Hepatocyte (in vitro differentiated cells): ENCODE measurements at regions not wholly inside any gene's neighbourhood (a gene's known extent, or its start where the extent isn't known, plus 50 kb on each side); places are given as distances from the start of the nearest gene placed in this dataset.

Source experiments
- DNase-seq: peaks from one replicate; pipeline ENCODE4 v3.0.0-alpha.2; 2016; ENCODE audit warnings: low spot score
- H2AFZ ChIP-seq: fragments of 200-600 bp; sonication (generic); 2 replicates; pipeline ENCODE4 v1.6.0; 2016; ENCODE audit warnings: antibody characterized with exemption, mild to moderate bottlenecking
- H3K27ac ChIP-seq: fragments of 200-600 bp; sonication (generic); 2 replicates; pipeline ENCODE4 v1.5.1; 2016; ENCODE audit warnings: mild to moderate bottlenecking
- H3K27me3 ChIP-seq: fragments of 200-600 bp; sonication (generic); 2 replicates; pipeline ENCODE4 v1.6.1; 2016
- H3K36me3 ChIP-seq: fragments of 200-600 bp; sonication (generic); replicated peaks from 2 replicates; pipeline ENCODE4 v1.5.1; 2016; ENCODE audit warnings: low read depth; ENCODE audit not compliant: insufficient read depth
- H3K4me1 ChIP-seq: fragments of 200-600 bp; sonication (generic); 2 replicates; pipeline ENCODE4 v1.5.1; 2016; ENCODE audit warnings: mild to moderate bottlenecking, moderate library complexity; ENCODE audit not compliant: insufficient read depth
- H3K4me2 ChIP-seq: fragments of 200-600 bp; sonication (generic); 2 replicates; pipeline ENCODE4 v1.6.0; 2016
- H3K4me3 ChIP-seq: fragments of 200-600 bp; sonication (generic); 2 replicates; pipeline ENCODE4 v1.5.1; 2016; ENCODE audit warnings: mild to moderate bottlenecking
- H3K79me2 ChIP-seq: fragments of 200-600 bp; sonication (generic); 2 replicates; pipeline ENCODE4 v1.6.0; 2017; ENCODE audit warnings: mild to moderate bottlenecking
- H3K9me2 ChIP-seq: fragments of 200-600 bp; sonication (generic); replicated peaks from 2 replicates; pipeline ENCODE4 v1.6.0; 2017; ENCODE audit warnings: mild to moderate bottlenecking; ENCODE audit not compliant: insufficient read depth
- H3K9me3 ChIP-seq: fragments of 200-600 bp; sonication (generic); 2 replicates; pipeline ENCODE4 v1.5.1; 2016; ENCODE audit warnings: low read depth, mild to moderate bottlenecking
- H4K20me1 ChIP-seq: fragments of 200-600 bp; sonication (generic); 2 replicates; pipeline ENCODE4 v1.6.0; 2016; ENCODE audit warnings: mild to moderate bottlenecking; ENCODE audit not compliant: insufficient read depth, poor library complexity, severe bottlenecking
- EZH2 ChIP-seq: fragments of 200-600 bp; sonication (generic); IDR thresholded peaks from 2 replicates; pipeline ENCODE4 v1.6.1; 2016; ENCODE audit warnings: antibody characterized with exemption, mild to moderate bottlenecking, borderline replicate concordance
- EZH2phosphoT487 ChIP-seq: fragments of 200-600 bp; sonication (generic); IDR thresholded peaks from one replicate; pipeline ENCODE4 v1.6.1; 2018; ENCODE audit warnings: antibody characterized with exemption, mild to moderate bottlenecking, low read depth, moderate library complexity; ENCODE audit not compliant: unreplicated experiment, severe bottlenecking
- WGBS: methylation state at CpG from one replicate; pipeline ENCODE4 v1.1.6; 2016; ENCODE audit warnings: low lambda C conversion rate; ENCODE audit errors: missing lambda C conversion rate; 5-methylcytosine and 5-hydroxymethylcytosine counted together
- TF ChIP-seq, protein P1 (sequence below): fragments of 200-600 bp; sonication (generic); IDR thresholded peaks from 2 replicates; pipeline ENCODE4 v1.5.1; 2016; ENCODE audit warnings: antibody characterized with exemption, mild to moderate bottlenecking; ENCODE audit not compliant: poor library complexity

DNA sequence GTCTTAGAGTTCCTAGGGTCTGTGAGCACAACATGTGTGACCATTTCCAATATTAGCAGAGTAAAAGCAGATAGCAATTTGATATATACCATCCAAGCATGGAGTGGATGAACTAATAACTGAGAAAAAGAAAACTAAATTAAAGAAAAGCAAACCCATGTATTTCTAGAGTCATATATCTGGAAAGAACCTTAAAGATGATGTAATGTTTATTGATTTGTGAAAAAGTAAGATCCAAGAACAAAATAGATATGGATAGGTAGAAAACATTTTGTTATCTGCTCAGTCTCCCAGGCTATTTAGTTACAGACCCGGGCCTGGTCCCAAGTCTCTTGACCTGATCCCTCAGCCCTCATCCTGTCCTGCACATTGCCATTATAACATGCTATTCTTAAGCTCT lies 526.8 kb downstream of the EPM2A start:
- Histone ChIP-seq H4K20me1 (no peaks in the 10 kb centered on the region), H3K4me2 (no peak overlapping the region), H3K27me3 (no peaks in the 10 kb centered on the region), H2AFZ (no peak overlapping the region), H3K4me1 (peaks cover 9% of the 10 kb centered on the region), H3K9me3 (no peaks in the 10 kb centered on the region), H3K27ac (no peak overlapping the region), H3K9me2 (no peaks in the 10 kb centered on the region), H3K36me3 (no peaks in the 10 kb centered on the region), H3K79me2 (no peaks in the 10 kb centered on the region), H3K4me3 (no peak overlapping the region)
- TF ChIP-seq EZH2phosphoT487 (no peak), EZH2 (no peak)
- TF ChIP-seq, protein P1, sequence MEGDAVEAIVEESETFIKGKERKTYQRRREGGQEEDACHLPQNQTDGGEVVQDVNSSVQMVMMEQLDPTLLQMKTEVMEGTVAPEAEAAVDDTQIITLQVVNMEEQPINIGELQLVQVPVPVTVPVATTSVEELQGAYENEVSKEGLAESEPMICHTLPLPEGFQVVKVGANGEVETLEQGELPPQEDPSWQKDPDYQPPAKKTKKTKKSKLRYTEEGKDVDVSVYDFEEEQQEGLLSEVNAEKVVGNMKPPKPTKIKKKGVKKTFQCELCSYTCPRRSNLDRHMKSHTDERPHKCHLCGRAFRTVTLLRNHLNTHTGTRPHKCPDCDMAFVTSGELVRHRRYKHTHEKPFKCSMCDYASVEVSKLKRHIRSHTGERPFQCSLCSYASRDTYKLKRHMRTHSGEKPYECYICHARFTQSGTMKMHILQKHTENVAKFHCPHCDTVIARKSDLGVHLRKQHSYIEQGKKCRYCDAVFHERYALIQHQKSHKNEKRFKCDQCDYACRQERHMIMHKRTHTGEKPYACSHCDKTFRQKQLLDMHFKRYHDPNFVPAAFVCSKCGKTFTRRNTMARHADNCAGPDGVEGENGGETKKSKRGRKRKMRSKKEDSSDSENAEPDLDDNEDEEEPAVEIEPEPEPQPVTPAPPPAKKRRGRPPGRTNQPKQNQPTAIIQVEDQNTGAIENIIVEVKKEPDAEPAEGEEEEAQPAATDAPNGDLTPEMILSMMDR: no peak
- DNase-seq: no peak
- 81% methylated on average over 1 of the region's 1 CpG for WGBS

DNA sequence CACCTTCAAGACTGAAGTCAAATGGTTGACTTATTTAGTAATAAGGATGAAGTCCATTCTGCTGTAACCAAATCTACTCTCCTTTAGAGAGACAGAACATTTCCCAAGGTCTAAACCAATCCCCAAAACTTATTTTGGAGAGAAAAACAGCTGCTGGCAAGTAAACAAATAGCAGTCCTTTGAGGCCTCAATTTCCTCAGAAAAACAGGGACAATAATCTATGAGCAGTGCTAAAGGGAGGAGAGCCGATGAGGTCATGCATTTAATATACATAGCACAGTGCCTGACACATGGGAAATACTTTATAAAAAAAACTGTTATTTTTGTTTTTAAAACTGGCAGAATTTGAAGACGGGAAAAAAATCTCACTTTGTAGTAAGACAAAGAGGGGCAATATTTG lies 526.0 kb downstream of the EPM2A start:
- no peak for TF ChIP-seq EZH2phosphoT487
- TF ChIP-seq EZH2: no peak
- TF ChIP-seq, protein P1: no peak
- DNase-seq: no peak
- Histone ChIP-seq H2AFZ (no peak overlapping the region), H4K20me1 (no peaks in the 10 kb centered on the region), H3K9me3 (no peaks in the 10 kb centered on the region), H3K27me3 (no peaks in the 10 kb centered on the region), H3K4me3 (no peak overlapping the region), H3K9me2 (no peaks in the 10 kb centered on the region), H3K4me1 (peaks cover 15% of the 10 kb centered on the region), H3K79me2 (no peaks in the 10 kb centered on the region), H3K27ac (no peak overlapping the region), H3K36me3 (no peaks in the 10 kb centered on the region), H3K4me2 (no peak overlapping the region)
- WGBS: 84% methylated on average over 2 of the region's 2 CpGs

DNA sequence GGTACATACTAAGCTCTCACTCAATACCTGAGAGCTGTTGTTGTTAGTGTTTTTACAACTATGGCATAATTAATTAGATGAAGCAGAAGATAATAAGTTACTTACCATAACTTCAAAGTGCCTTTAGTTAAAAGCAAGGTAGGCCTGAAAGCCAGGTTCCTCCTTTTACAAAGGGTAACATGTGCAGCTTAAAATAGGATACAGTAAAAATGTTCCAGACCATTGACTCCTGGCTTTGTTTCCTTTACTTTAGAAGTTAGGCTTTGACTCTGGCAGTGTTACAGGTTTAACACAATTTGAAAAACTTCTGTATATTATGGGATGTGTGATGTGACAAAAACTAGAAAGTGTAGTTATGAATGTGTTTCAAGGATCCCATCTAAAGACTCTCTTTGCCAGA lies 522.5 kb downstream of the EPM2A start:
- H4K20me1 ChIP-seq: no peaks in the 10 kb centered on the region
- no peak overlapping the region for H3K4me3 ChIP-seq
- peaks cover 8% of the 10 kb centered on the region for H3K4me1 ChIP-seq
- peak overlapping the region; percentile 19 for H2AFZ ChIP-seq
- no peaks in the 10 kb centered on the region for H3K27me3 ChIP-seq
- H3K27ac ChIP-seq: no peak overlapping the region
- H3K9me3 ChIP-seq: no peaks in the 10 kb centered on the region
- H3K79me2 ChIP-seq: no peaks in the 10 kb centered on the region
- no peaks in the 10 kb centered on the region for H3K9me2 ChIP-seq
- TF ChIP-seq, protein P1: no peak
- TF ChIP-seq EZH2phosphoT487: no peak
- H3K4me2 ChIP-seq: no peak overlapping the region
- H3K36me3 ChIP-seq: no peaks in the 10 kb centered on the region
- DNase-seq: no peak

DNA sequence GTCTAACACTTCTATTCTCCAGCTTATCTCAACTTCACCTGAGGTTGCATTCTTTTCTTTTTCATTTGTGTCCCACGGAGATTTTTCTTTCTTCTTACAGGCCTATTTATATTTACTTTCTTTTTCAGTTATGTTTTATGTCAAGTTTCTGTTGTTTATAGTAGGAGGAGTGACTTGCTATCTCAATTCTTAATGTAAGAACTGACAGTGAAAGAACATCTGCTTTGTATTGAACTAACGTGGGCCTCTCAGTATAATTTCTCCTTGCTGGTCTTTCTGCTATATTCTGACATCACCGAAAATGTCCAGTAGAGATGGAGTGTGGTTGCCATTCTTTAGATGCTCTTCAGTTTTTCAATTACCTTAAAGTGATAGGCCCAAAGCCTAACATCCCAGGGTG lies 521.7 kb downstream of the EPM2A start:
- peaks cover 8% of the 10 kb centered on the region for H3K4me1 ChIP-seq
- no peaks in the 10 kb centered on the region for H3K27me3 ChIP-seq
- no peaks in the 10 kb centered on the region for H3K36me3 ChIP-seq
- TF ChIP-seq EZH2 (no peak), EZH2phosphoT487 (no peak)
- TF ChIP-seq, protein P1: no peak
- no peaks in the 10 kb centered on the region for H4K20me1 ChIP-seq
- peak overlapping the region; percentile 19 for H2AFZ ChIP-seq
- H3K27ac ChIP-seq: no peak overlapping the region
- H3K4me2 ChIP-seq: no peak overlapping the region
- no peaks in the 10 kb centered on the region for H3K9me2 ChIP-seq
- H3K79me2 ChIP-seq: no peaks in the 10 kb centered on the region
- 37% methylated on average over 3 of the region's 3 CpGs for WGBS
- H3K4me3 ChIP-seq: no peak overlapping the region
- DNase-seq: no peak
- H3K9me3 ChIP-seq: no peaks in the 10 kb centered on the region
